A673 (cell line): ENCODE measurements at regions not wholly inside any gene's neighbourhood (a gene's known extent, or its start where the extent isn't known, plus 50 kb on each side); places are given as distances from the start of the nearest gene placed in this dataset.

ENCODE experiments used
- BruUV-seq: library from RNA; stranded (reverse); fragments of 400-500 nt; replicated peaks from 2 replicates; lab custom pipeline; 2021; lab: Mats Ljungman, UMichigan
- CTCF ChIA-PET: fragments of 300-600 bp; sonication (Branson Sonifier 250); formaldehyde crosslinking; loops from one replicate; lab custom pipeline; 2022; ENCODE audit warnings: antibody characterized with exemption; lab: Charles Lee
- POLR2A ChIA-PET: fragments of 300-600 bp; sonication (Branson Sonifier 250); formaldehyde crosslinking; loops from one replicate; lab custom pipeline; 2022; ENCODE audit warnings: antibody characterized with exemption; ENCODE audit not compliant: low non-redundant PET; lab: Charles Lee
- DNase-seq: peaks from one replicate; pipeline ENCODE4 v3.0.0-alpha.2; 2015; ENCODE audit warnings: low spot score
- H3K27ac ChIP-seq: fragments of 200-600 bp; sonication (generic); 2 replicates; pipeline ENCODE4 v1.5.1; 2016; ENCODE audit warnings: mixed run types, low read depth, mild to moderate bottlenecking, mixed read lengths, antibody characterized with exemption, low read length; ENCODE audit not compliant: poor library complexity, severe bottlenecking
- H3K27me3 ChIP-seq: fragments of 200-600 bp; sonication (generic); replicated peaks from 2 replicates; pipeline ENCODE4 v1.6.1; 2017; ENCODE audit warnings: mixed run types, low read depth, mild to moderate bottlenecking, mixed read lengths, antibody characterized with exemption, low read length; ENCODE audit not compliant: insufficient read depth, poor library complexity
- H3K36me3 ChIP-seq: fragments of 200-600 bp; sonication (generic); 2 replicates; pipeline ENCODE4 v1.6.1; 2016; ENCODE audit warnings: mixed run types, mild to moderate bottlenecking, mixed read lengths, antibody characterized with exemption, low read length; ENCODE audit not compliant: insufficient read depth, poor library complexity, severe bottlenecking
- H3K4me1 ChIP-seq: fragments of 200-600 bp; sonication (generic); 2 replicates; pipeline ENCODE4 v1.6.1; 2017; ENCODE audit warnings: mixed run types, mild to moderate bottlenecking, mixed read lengths, antibody characterized with exemption, low read length; ENCODE audit not compliant: insufficient read depth, poor library complexity, severe bottlenecking
- H3K4me3 ChIP-seq: fragments of 200-600 bp; sonication (generic); 2 replicates; pipeline ENCODE4 v1.5.1; 2016; ENCODE audit warnings: low read depth, mixed run types, mild to moderate bottlenecking, mixed read lengths, low read length; ENCODE audit not compliant: poor library complexity, severe bottlenecking
- H3K9me3 ChIP-seq: fragments of 200-600 bp; sonication (generic); 2 replicates; pipeline ENCODE4 v1.6.1; 2016; ENCODE audit warnings: mixed run types, low read depth, mild to moderate bottlenecking, mixed read lengths, antibody characterized with exemption, low read length; ENCODE audit not compliant: poor library complexity, severe bottlenecking
- CTCF ChIP-seq: fragments of 300-800, 200-600 bp; sonication (generic); conservative IDR thresholded peaks from 2 replicates; pipeline ENCODE4 v1.5.1; 2017; ENCODE audit warnings: low read depth, mild to moderate bottlenecking, antibody characterized with exemption, low read length, moderate library complexity, mixed read lengths
- EZH2 ChIP-seq: fragments of 200-600 bp; sonication (generic); IDR thresholded peaks from 2 replicates; pipeline ENCODE4 v1.6.1; 2017; ENCODE audit warnings: borderline replicate concordance, low read depth, mild to moderate bottlenecking, mixed read lengths, antibody characterized with exemption, low read length; ENCODE audit not compliant: poor library complexity, severe bottlenecking
- intact Hi-C: fragments of 100-400 bp; cut with micrococcal nuclease; formaldehyde crosslinking; loops from one replicate; pipeline ENCODE4 v1.10.0; 2022; ENCODE audit not compliant: unreplicated experiment

- ChIA-PET CTCF (no interaction called here), POLR2A (no interaction called here)
- Histone ChIP-seq H3K27me3 (peaks cover 26% of the 10 kb centered on the region), H3K4me1 (no peaks in the 10 kb centered on the region), H3K9me3 (peaks cover 25% of the 10 kb centered on the region), H3K4me3 (no peak overlapping the region), H3K36me3 (no peaks in the 10 kb centered on the region), H3K27ac (no peak overlapping the region)
- DNase-seq: no peak
- no peak for TF ChIP-seq CTCF
- no peak for TF ChIP-seq EZH2
- no TSS peak for BruUV-seq
- intact Hi-C loops: no loop called here
These were observed 109.3 kb upstream of the INSIG1 start for GRCh38 chr7:155188357-155188756.

- CTCF ChIA-PET: no interaction called here
- Histone ChIP-seq H3K4me3 (no peak overlapping the region), H3K27me3 (peaks cover 32% of the 10 kb centered on the region), H3K9me3 (peaks cover 22% of the 10 kb centered on the region), H3K36me3 (no peaks in the 10 kb centered on the region), H3K4me1 (no peaks in the 10 kb centered on the region), H3K27ac (no peak overlapping the region)
- intact Hi-C loops: no loop called here
- no peak for DNase-seq
- POLR2A ChIA-PET: no interaction called here
- BruUV-seq: no TSS peak
- TF ChIP-seq EZH2: no peak
- no peak for TF ChIP-seq CTCF
These were observed 108.7 kb upstream of the INSIG1 start for GRCh38 chr7:155188821-155189581.

GRCh38 chr7:155189590-155189989 is 108.1 kb upstream of the INSIG1 start:
- DNase-seq: no peak
- no peaks in the 10 kb centered on the region for H3K4me1 ChIP-seq
- ChIA-PET POLR2A (no interaction called here), CTCF (no interaction called here)
- H3K9me3 ChIP-seq: peaks cover 16% of the 10 kb centered on the region
- intact Hi-C loops: no loop called here
- no peak overlapping the region for H3K4me3 ChIP-seq
- no peak overlapping the region for H3K27ac ChIP-seq
- no peak for TF ChIP-seq CTCF
- BruUV-seq: no TSS peak
- no peaks in the 10 kb centered on the region for H3K36me3 ChIP-seq
- peaks cover 38% of the 10 kb centered on the region for H3K27me3 ChIP-seq
